ENCODE measurements at regions not wholly inside any gene's neighbourhood (a gene's known extent, or its start where the extent isn't known, plus 50 kb on each side); places are given as distances from the start of the nearest gene placed in this dataset.

GRCh38 chr7:112708236-112708635 lies 82.0 kb downstream of the TMEM168 start:
- no peak for TF ChIP-seq CTCF (IDR thresholded peaks at IDR 0.05)
